NCI-H2227 treated with DMSO at 0.1 percent for 48 hours (cell line): ENCODE measurements at regions not wholly inside any gene's neighbourhood (a gene's known extent, or its start where the extent isn't known, plus 50 kb on each side); places are given as distances from the start of the nearest gene placed in this dataset.
"Not testable (repeated sequence)": the region's sequence is repeated elsewhere in the genome, so short reads cannot be mapped to it uniquely, and the experiment has no call there.

Experiments used
- DNase-seq: peaks from one replicate; lab custom pipeline; 2025; lab: John Stamatoyannopoulos, UW

DNA sequence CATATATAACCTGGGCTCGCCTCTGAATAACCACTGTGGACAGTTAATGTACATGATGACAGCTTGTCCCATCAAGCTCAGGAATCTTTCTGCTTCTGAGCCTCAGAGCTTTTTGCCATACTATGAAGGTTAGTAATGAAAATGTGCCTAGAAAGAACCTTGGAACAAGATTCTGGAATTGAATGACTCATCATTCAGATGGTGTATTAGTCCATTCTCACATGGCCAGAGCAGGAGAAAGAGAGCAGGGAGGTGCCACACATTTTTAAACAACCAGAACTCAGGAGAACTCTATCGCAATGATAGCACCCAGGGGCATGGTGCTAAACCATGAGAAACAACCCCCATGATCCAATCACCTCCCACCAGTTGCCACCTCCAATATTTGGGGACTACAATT, 542.1 kb downstream of the PRR16 start:
- no peak for DNase-seq

DNA sequence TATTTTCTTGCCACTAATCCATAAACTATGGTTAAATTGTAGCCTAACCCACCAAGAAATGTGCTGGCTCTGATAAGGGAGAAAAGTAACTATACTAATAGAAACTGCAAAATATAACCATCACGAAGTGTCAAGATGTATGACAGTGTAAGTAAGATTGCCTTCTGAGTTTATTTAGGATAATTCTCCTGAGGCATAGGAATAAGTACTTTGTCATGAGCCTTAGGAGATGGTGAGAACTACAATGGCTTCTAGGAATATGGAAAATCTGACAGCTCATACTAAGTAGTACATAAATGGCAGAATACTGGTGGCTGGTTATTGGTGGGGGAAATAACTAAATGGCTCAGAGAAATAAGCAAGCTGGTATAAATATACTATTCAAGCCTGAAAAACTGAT, 543.9 kb downstream of the PRR16 start:
- DNase-seq = no peak

DNA sequence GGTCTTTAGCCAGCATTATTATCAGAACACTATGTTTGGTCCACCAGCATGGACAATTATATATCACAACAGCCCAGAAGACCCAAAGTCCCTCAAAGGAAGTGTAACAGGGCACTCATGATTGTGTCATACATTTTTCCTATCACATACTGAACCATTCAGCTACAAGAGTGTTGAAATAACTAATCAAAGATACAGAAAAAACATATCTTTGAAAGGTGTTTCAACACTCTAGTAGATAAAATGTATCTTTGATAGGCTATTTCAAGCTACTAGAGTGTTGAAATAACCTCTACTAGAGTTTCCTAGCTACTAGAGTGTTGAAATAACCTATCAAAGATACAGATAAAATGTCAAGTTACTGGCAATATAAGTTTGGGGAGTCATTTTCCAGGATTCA, 545.0 kb downstream of the PRR16 start:
- DNase-seq = no peak

DNA sequence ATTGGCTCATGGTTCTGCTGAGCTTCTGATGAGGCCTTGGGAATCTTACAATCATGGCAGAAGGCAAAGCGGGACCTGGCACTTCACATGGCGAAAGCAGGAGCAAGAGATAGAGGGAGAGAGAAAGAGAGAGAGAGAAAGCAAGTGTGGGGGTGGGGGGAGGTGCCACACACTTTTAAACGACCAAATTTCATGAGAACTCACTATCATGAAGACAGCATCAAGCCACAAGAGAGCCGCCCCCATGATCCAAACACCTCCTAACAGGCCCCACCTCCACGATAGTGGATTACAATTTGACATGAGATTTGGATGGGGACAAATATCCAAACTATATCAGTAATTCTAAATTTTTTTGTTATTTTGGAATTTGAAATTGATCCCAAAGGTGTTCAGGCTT, 553.9 kb downstream of the PRR16 start:
- no peak for DNase-seq

DNA sequence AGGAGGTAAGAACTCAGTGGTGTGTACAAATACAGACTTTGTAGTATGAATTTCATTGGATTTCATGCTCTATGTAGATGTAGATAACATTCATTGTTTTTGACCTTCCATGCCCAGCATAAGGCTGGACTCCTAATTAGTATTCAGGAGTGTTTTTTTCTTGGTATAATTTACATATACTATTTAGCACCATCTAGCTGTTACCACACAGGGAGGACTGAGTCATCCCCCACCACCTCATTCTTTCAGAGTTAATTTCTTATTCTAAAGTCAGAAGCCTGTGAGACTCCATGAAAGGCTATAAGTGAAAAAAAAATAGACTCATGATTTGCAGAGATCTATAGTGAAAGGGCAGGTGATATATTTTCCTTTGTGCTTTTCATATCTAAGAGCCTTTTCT, 555.0 kb downstream of the PRR16 start:
- no peak for DNase-seq

DNA sequence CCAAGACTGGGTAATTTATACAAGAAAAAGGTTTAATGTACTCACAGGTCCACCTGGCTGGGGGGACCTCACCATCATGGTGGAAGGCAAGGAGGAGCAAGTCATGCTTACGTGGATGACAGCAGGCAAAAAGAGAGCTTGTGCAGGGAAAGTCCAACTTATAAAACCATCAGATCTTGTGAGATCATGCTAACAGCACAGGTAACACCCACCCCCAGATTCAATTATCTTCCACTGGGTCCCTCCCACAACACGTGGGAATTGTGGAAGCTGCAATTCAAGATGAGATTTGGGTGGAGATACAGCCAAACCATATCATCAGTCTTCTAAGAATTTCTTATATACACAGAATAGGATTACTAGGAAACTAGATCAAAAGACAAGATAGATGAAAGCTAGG, 555.6 kb downstream of the PRR16 start:
- no peak for DNase-seq

DNA sequence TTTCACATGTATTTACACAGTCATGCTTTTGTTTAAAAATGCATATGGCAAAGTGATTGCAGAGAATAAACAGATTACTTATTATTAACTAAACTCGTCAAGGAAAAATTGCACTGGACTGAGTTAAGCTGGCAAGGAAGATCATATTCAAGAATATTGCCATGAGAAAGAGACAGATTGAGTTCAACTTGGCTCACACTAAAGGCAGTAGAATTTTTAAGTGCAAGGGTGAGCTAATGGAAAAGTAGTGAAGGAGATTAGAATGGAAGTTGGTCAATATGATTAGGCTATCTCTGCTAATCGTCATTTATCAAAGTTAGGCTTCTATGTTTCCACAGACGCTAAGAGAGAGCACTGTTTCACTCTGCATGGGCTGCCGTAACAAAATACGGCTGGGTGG, 557.6 kb downstream of the PRR16 start:
- no peak for DNase-seq

DNA sequence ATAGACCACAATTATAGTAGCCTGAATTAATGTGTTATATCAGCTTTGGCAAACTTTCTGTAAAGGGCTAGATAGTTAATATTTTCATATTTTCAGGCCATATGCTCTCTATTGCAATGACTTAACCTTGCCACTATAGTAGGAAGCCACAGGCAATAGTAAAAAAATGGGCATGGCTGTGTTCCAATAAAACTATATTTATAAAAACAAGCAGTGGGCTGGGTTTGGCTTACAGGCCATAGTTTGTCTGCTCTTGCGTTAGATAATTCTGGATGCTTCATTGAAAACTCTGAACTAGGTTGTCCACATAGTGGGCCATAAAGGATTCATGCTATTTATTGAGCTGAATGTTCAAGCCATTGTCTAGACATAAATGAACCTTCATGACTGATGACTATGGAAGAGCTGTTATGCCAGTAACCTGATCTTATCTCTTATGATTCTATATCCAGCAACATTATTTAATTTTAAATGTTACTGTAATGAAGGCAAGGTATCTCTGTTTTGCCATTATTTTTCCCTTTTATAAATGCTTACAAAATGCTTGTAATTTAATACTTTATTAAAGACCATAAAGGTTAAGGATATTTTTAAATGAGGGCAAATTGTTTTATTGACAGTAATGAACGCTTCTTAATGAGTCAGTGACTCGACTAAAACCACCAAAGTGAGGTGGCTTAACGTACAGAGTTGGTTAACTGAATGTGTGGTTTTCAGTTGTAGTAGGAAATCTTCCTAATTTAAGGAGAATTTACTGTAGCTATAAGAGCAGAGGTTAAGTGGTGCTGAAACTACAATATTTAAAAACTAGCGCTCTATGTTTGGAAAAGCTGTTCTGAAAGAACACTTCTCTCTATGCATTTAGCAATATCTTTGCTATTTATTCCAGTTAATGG, 560.6 kb downstream of the PRR16 start:
- DNase-seq = no peak

DNA sequence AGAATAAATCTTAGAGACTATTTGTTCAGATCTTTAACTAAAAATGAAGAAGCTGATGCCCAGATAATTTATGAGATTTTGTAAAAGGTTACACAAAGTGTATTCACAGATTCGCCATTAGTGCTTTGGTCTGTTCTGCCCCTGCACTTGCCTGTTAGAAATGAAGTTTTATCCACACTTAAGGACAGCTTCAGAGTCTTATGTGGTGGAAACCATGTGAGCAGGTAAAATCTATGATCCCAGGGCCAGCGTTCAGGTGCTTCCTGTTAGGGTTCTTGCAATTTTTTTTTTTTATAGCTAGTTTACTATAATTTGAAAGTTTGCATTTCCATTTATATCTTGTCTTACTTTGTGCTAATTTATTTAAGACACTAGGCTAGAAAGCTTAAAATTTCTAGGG, 561.6 kb downstream of the PRR16 start:
- DNase-seq = no peak

DNA sequence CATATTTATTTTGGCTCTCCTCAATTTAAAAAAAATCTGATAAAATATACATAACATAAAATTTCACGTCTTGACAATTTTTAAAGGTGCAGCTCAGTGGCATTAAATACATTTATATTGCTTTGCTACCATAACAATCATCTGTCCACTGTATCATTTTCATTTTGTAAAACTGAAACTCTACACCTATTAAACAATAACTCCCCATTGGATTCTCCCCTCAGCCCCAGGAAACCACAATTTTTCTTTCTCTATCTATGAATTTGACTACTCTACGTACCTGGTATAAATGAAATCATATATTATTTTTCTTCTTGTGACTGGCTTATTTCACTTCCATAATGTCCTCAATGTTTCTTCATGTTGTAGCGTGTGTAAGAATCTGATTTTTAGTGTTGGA, 563.5 kb downstream of the PRR16 start:
- DNase-seq = no peak

DNA sequence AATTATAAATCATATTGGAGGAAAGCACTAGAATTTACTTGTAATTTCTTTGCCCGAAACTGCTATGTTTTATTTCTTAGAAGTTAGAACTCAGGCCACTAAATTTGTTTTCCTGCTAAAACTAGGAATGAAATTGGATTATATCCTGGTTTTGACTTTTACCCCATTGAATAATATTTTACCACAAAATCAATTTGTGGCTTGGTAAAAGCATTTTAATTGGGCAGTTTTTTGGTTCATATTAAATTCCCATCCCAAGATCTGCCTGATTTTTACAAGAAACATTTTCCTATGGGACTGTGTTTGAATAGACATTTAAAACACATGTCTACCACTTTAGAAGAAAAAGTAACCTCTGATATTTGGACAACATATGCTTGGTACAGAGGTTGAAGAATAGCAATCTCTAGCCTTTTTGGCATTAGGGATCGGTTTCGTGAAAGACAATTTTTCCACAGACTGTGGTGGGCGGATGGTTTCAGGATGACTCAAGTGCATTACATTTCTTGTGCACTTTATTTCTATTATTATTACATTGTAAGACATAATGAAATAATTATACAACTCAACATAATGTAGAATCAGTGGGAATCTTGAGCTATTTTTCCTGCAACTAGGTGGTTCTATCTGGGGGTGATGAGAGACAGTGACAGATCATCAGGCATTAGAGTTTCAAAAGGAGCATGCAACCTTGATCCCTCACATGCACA, 565.6 kb downstream of the PRR16 start:
- no peak for DNase-seq

DNA sequence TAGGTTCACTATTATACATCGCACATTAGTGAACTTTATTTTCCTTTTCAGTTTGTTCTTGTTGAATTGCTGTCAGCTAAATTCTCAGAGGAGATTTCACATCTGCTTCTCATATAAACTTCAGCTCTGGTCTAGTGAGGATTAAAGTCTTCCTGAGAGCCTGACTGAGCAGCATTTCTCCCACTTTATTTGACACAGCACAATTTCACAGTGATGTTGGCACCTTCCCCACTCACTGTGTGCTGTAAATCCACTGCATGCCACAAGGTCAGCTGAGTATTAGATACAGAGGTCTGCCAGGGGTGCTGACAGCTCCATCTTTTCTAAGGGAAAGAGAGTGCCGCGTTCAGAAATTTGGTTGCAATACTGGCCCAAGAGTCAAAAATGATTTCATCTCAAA, 567.4 kb downstream of the PRR16 start:
- DNase-seq = no peak

DNA sequence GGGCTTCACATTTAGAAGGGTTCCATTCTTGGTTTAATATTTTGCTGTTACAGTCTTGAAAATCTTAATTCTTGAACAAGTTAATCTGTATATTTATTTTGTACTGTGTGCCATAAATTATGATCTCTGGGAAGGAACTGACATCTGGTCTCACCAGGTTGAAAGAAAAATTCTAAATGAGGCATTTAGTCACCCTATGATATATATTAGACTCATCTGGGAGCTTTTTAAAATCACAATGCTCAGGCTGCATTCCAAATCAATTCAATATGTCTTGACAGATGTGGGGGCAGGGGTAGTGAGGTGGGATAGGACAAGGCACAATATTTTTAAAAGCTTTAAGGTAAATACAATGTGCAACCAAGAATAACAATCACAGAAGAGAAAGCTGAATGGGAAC, 569.2 kb downstream of the PRR16 start:
- DNase-seq = no peak

DNA sequence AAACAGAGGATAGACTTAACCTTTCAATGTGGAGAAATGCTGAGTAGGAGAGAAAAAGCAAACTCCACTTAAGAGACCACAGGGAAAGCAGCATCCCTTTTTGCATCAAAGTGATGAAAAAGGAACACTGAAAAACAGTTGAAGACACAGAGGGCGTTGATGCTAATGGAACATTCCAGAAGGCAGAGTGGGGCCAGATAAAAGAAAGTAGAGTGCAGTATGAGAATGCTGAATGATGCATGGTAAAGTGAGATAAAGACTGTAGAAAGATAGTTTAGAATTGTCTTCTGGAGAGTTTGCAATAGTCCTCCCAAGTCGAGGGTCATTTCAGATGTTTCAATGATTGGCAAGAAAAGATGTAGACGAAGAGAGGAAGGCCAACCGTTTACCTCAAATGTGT, 574.3 kb downstream of the PRR16 start:
- no peak for DNase-seq

DNA sequence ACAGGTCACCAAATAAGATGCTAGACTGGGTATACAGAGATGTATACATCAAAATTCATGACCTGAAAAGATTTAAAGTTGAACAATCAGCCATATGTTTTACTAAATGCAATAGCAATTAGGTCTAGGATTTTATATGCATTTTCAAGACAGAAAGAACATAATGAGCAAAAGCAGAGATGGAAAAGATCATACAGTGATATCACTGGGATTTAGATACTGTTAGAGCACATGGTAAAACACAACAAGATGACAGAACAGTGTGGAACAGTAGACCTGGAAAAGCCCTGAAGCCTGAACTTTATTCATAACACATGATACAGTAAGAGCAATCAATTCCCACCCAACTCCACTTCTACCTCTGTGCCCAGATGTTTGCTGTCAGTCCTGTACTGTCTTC, 585.9 kb downstream of the PRR16 start:
- DNase-seq = no peak

DNA sequence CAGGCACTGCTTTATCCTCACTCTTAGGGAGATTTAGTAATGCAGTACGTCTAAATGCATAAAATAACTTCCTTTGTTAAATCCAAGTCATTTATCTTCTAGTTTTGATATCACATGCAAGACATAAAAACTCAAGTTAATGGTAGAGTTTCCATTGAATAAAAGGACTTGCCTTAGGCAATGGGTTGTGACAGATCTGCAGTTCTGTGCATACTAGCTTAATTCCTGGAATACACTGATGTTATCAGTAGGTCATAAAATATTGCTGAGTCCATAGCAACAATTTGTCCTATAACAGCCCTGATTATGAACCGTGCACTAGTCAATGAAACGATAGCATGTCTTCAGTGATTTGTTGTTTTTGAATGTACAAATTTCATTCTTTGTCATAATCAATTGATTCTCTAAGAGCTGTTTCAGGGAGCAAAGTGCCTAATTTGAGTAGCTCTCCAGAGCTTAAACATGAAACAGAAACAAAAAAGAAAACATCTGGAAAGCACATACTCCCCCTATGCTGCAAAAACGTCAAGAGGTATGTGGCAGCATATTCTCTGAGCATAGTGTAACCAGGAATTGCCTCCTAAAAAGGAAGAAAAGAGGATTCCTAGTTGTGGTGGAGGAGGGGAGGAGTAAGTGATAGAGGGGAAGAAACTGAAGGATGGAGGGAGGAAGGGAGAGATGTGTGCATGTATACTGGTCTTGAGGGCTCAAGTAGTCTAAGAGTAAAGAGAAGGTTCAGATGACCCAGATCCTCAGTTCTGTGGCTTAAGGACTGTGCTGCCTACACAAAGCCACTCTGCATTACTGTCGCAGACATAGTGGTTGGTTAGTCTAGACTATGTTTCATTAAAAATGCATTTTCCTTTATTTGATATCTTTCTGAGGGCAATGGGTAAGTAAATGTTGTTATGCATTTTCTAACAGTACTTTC, 589.2 kb downstream of the PRR16 start:
- no peak for DNase-seq

DNA sequence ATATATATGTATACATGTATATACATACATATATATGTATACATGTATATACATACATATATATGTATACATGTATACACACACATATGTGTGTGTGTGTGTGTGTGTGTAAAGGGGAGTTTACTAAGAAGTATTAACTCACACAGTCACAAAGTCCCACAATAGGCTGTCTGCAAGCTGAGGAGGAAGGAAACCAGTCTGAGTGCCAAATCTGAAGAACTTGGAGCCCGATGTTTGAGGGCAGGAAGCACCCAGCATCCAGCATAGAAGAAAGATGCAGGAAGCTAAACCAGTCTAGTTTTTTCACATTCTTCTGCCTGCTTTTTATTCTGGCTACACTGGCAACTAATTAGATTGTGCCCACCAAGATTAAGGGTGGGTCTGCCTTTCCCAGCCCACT, 591.5 kb downstream of the PRR16 start:
- DNase-seq = no peak

DNA sequence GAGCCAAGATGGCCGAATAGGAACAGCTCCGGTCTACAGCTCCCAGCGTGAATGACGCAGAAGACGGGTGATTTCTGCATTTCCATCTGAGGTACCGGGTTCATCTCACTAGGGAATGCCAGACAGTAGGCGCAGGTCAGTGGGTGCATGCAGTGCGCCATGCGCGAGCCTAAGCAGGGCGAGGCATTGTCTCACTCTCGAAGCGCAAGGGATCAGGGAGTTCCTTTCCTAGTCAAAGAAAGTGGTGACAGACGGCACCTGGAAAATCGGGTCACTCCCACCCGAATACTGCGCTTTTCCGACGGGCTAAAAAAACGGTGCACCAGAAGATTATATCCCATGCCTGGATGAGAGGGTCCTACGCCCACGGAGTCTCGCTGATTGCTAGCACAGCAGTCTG, 600.1 kb downstream of the PRR16 start:
- not testable (repeated sequence) for DNase-seq

DNA sequence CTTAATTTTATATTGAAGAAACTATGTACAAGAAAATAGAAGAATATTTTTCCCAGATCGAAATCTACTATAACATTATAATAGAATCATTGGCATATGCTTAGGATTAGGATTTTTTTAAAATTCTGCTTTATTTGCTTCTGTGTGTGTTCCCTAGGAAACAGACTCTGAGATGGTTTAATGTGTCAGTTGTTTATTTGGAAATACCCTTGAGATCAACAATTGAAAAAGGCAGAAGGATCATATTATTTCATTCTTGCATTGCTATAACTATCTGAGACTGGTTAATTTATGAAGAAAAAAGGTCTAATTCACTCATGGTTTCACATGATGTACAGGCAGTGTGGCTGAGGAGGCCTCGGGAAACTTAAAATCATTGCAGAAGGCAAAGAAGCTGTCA, 622.6 kb downstream of the PRR16 start:
- DNase-seq = no peak

DNA sequence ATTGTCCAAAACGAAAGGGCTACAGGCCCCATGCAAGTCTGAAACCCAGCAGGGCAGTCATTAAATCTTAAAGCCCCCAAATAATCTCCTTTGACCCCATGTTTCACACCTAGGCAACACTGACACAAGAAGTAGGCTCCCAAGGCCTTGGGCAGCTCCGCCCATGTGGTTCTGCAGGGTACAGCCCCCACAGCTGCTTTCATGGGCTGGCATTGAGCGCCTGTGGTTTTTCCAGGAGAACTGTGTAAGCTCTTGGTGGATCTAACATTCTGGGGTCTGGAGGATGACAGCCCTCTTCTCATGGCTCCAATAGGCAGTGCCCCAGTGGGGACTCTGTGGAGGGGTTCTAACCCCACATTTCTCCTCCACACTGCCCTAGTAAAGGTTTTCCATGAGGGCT, 623.5 kb downstream of the PRR16 start:
- no peak for DNase-seq

DNA sequence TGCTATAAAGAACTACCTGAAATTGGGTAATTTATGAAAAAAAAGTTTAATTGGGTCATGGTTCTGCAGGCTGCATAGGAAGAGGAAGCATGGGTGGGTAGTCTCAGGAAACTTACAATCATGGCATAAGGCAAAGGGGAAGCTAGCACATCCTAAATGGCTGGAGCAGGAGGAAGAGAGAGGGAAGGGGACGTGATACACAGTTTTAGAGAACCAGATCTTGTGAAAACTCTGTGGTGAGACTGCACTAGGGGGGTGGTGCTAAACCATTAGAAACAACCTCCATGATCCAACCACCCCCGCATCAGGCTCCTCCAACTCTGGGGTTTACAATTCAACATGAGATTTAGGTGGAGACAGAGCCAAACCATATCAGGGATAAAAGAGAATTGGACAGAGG, 624.2 kb downstream of the PRR16 start:
- no peak for DNase-seq

DNA sequence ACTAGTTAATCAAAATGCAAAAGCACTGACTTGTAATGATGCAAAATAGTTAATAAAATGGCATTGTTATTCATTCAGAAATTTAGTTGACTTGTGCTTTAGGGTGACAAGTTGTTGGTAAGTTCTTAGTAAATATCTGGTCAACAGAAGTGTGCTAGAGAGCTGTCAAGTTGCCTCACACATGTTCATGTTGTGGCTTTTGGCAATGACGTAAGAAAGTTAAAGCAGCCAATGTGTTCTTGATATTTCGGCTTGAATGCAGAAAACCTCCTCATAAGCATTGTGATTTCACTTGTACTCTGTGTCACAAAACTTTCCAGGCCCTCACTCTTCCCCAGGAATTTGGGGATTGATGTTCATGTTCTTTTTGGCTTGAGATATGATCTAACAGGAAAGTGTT, 626.7 kb downstream of the PRR16 start:
- no peak for DNase-seq

DNA sequence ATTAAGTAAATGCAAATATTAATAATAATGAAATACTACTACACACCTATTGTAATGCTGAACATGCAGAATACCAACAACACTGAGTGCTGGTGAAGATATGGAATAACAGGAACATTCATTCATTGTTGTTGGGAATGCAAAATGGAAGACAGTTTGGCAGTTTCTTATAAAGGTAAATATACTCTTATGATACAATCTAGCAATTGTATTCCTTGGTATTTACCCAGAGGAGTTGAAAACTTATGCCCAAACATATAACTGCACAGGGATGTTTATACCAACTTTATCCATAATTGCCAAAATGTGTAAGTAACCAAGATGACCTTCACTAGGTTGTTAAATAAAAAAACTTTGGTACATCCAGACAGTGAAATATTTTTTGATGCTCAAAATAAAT, 636.8 kb downstream of the PRR16 start:
- DNase-seq = no peak
